Ovary (tissue), 3 donors: ENCODE measurements at regions not wholly inside any gene's neighbourhood (a gene's known extent, or its start where the extent isn't known, plus 50 kb on each side); places are given as distances from the start of the nearest gene placed in this dataset.

Source experiments
- EP300 ChIP-seq: sonication (generic); formaldehyde crosslinking; IDR thresholded peaks from one replicate; pipeline ENCODE4 v1.6.1; 2017; ENCODE audit warnings: antibody characterized with exemption
- POLR2A ChIP-seq: fragments of 450-650 bp; IDR thresholded peaks from one replicate; pipeline ENCODE4 v1.6.1; 2017; ENCODE audit warnings: antibody characterized with exemption, mild to moderate bottlenecking, moderate library complexity
- TF ChIP-seq, protein P1 (sequence below), 3 donors: fragments of 450-650 bp in 2 of 3; fragments of 200-600 bp in 1 of 3; IDR thresholded peaks; one replicate each; pipeline versions ENCODE4 v1.5.1 to v1.8.0; 2016 to 2022; ENCODE audit warnings: antibody characterized with exemption in 3 of 3, mild to moderate bottlenecking in 1 of 3
- donor health status: DM: no; HTN: no; CAD: no.

DNA sequence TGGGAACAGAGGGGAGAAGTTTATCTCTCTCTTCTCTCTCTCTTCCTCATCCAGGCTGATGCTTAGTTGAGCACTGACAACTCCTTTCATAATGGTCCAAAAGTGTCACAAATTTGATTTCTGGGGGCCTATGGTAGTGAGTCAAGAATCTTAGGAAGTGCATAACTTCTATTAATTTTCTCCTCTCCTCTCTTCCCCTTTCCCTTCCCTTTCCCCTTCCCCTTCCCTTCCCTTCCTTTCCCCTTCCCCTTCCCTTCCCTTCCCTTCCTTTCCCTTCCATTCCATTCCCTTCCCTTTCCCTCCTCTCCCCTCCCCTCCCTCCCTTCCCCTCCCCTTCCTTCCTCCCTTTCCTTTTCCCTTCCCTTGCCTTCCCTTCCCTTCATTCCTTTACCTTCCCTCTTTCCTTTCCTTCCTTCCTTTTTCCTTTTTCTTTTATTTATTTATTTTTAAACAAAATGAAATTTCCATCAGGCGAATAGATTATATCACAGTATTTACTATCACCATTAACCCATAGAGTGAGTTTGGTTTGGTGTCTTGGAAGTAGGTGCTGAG lies 56.9 kb upstream of the JAG1 start:
- TF ChIP-seq, protein P1, sequence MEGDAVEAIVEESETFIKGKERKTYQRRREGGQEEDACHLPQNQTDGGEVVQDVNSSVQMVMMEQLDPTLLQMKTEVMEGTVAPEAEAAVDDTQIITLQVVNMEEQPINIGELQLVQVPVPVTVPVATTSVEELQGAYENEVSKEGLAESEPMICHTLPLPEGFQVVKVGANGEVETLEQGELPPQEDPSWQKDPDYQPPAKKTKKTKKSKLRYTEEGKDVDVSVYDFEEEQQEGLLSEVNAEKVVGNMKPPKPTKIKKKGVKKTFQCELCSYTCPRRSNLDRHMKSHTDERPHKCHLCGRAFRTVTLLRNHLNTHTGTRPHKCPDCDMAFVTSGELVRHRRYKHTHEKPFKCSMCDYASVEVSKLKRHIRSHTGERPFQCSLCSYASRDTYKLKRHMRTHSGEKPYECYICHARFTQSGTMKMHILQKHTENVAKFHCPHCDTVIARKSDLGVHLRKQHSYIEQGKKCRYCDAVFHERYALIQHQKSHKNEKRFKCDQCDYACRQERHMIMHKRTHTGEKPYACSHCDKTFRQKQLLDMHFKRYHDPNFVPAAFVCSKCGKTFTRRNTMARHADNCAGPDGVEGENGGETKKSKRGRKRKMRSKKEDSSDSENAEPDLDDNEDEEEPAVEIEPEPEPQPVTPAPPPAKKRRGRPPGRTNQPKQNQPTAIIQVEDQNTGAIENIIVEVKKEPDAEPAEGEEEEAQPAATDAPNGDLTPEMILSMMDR (IDR thresholded peaks at IDR 0.05), result no peak
- TF ChIP-seq POLR2A (no peak), EP300 (no peak)
